ENCODE measurements at regions not wholly inside any gene's neighbourhood (a gene's known extent, or its start where the extent isn't known, plus 50 kb on each side); places are given as distances from the start of the nearest gene placed in this dataset.
"Not testable (repeated sequence)": the region's sequence is repeated elsewhere in the genome, so short reads cannot be mapped to it uniquely, and the experiment has no call there.

DNA sequence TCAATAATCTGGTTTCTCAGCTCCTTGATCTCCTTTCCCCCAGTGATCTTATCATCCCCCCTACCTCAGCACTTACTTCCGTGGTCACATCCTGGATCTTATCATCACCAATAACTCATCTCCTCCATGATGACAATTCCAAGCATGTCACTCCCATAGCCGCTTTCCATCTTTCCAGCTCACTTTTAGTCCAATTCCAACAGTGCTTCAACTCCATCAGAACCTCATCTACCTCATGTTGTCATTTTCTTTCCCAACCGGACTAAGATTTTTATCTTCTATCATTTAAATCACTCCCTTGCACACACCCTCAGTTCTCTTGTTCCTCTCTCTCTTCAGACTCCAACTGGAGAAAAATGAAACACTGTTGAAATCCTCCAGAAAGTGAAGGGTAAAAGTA lies 75.9 kb upstream of the UBE2E2 start:
- TF ChIP-seq, protein P1, sequence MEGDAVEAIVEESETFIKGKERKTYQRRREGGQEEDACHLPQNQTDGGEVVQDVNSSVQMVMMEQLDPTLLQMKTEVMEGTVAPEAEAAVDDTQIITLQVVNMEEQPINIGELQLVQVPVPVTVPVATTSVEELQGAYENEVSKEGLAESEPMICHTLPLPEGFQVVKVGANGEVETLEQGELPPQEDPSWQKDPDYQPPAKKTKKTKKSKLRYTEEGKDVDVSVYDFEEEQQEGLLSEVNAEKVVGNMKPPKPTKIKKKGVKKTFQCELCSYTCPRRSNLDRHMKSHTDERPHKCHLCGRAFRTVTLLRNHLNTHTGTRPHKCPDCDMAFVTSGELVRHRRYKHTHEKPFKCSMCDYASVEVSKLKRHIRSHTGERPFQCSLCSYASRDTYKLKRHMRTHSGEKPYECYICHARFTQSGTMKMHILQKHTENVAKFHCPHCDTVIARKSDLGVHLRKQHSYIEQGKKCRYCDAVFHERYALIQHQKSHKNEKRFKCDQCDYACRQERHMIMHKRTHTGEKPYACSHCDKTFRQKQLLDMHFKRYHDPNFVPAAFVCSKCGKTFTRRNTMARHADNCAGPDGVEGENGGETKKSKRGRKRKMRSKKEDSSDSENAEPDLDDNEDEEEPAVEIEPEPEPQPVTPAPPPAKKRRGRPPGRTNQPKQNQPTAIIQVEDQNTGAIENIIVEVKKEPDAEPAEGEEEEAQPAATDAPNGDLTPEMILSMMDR (IDR thresholded peaks at IDR 0.05), result no peak
- no peak for TF ChIP-seq ZFX (IDR thresholded peaks at IDR 0.05; ENCODE audit: borderline replicate concordance)
- H3K27ac ChIP-seq, result no peak overlapping the region

DNA sequence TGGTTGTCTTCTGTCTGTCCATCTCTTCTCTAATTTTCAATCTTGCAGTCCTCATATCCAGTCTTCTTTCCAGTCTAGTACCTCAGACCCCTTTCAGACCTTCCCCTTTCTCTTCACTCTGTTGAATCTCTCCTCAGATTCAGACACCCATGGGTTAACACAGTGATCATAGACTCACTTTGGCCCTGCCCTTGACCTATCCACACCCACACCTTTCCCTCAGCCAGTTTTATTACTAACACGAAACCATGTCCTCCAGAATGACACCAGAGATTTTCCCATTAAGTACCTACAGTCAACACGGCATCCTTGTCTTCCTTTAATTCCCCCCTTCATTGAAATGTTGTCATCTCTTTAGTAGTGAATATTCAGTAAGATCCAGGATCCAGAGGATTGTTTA lies 74.5 kb upstream of the UBE2E2 start:
- TF ChIP-seq ZFX (IDR thresholded peaks at IDR 0.05; ENCODE audit: borderline replicate concordance), result no peak
- TF ChIP-seq, protein P1 (IDR thresholded peaks at IDR 0.05), result no peak
- no peak overlapping the region for H3K27ac ChIP-seq

DNA sequence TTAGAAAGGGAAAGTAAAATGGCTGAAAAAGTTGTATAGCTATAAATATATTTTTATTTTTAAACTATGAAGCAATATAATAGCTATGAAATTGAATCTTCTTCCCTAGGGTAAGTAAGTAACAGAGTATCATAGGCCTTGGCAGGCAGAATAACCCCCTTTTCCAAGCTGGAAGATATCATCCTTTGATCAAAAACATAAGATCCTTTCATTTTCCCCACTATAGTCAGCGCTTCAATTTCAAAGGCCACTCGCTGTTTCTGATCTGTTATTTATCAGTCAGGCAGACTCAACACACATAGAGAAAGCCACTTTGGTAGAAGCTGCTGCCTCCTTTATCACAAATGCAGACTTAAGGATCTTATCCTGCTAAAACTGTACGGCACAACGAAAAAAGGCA lies 74.0 kb upstream of the UBE2E2 start:
- TF ChIP-seq ZFX (IDR thresholded peaks at IDR 0.05; ENCODE audit: borderline replicate concordance), result no peak
- TF ChIP-seq, protein P1 (IDR thresholded peaks at IDR 0.05), result no peak
- H3K27ac ChIP-seq, result no peak overlapping the region

DNA sequence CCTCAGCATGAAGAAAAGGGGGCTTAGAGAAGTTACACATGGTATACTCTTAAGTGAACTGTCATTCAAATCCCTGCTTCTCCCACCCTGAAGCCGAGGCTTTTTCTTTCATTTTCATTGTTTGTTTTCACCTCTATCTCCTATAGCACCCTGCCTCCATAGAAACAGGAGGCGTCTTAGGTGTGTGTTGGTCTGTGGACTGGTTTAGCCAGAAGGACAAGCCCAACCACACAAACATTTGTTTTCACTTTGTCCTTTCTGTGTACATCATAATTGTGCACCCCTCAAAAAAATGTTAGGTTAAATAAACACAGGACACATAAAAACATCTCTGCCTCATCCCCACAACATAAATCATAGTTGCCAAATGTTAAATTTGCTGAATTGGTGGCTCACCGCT lies 73.3 kb upstream of the UBE2E2 start:
- H3K27ac ChIP-seq, result no peak overlapping the region

DNA sequence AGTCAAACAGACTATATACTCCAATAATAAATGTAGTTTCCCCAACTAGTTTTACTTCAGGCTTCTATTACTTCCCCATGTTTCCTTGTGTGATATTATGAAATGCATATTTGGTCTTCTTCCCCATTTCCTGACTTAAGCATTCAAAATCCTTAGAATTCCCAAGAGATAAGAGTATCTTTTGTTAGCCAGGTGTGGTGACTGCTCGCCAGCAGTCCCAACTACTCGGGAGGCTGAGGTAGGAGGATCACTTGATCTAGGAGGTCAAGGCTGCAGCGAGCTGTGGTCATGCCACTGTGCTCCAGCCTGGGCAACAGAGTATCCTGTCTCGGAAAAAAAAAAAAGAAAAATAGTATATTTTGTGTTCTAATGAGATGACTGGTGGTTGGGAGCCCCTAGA lies 72.7 kb upstream of the UBE2E2 start:
- TF ChIP-seq, protein P1 (IDR thresholded peaks at IDR 0.05), result no peak
- no peak for TF ChIP-seq ZFX (IDR thresholded peaks at IDR 0.05; ENCODE audit: borderline replicate concordance)
- H3K27ac ChIP-seq, result no peak overlapping the region

More for the DNA sequence above, 73.3 kb upstream of the UBE2E2 start:
- TF ChIP-seq, protein P1 (IDR thresholded peaks at IDR 0.05), result no peak

DNA sequence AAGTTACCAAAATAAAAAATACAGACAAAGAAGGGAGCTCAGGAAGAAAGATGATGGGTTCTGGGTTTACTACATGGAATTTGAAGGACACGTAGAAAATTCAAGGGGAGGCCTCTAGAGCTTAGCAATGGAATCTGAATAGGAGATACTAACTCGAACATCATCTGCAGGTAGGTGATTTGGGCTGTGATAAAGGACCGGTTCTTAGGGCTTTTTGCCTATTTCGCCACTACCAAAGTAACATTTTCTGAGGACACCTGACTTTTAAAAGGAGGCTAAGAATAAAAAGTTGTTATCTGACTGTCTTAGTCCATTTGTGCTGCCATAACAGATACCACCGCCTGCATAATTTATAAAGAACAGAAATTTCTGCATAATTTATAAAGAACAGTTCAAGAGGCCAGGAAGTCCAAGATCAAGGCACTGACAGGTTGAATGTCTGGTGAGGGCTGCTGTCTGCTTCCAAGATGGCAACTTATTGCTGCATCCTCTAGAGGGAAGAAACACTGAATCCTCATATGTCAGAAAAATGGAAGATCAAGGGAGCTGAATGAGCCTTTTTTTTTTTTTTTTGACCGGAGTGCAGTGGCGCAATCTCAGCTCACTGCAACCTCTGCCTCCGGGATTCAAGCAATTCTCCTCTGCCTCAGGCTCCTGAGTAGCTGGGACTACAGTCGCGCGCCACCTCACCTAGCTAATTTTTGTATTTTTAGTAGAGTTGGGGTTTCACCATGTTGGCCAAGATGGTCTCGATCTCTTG lies 67.9 kb upstream of the UBE2E2 start:
- H3K27ac ChIP-seq, result no peak overlapping the region
- no peak for TF ChIP-seq ZFX (IDR thresholded peaks at IDR 0.05; ENCODE audit: borderline replicate concordance)
- TF ChIP-seq, protein P1 (IDR thresholded peaks at IDR 0.05), result no peak

DNA sequence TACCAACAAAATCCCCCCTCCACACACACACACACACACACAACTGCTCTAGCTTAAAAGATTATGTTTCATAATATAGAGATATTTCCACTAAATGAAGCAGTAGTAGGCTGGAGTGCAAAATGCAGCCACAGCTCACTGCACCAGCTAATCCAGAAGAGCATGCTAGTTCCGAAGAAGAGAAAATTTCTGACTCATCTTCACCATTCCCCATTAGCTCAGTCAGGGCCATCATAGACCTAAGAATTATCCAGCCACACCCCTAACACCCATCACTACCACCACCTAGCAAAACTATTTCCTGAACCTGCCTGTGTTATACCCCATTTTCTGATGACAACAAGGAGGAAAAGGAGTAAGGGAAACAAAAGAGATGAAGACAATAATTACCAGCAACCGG lies 67.1 kb upstream of the UBE2E2 start:
- H3K27ac ChIP-seq, result no peak overlapping the region
- TF ChIP-seq, protein P1 (IDR thresholded peaks at IDR 0.05), result no peak
- TF ChIP-seq ZFX (IDR thresholded peaks at IDR 0.05; ENCODE audit: borderline replicate concordance), result no peak

DNA sequence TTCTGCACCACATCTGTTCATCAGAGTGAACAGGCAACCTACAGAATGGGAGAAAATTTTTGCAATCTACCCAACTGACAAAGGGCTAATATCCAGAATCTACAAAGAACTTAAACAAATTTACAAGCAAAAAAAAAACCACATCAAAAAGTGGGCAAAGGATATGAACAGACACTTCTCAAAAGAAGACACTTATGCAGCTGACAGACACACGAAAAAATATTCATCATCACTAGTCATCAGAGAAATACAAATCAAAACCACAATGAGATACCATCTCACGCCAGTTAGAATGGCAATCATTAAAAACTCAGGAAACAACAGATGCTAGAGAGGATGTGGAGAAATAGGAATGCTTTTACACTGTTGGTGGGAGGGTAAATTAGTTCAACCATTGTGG lies 59.1 kb upstream of the UBE2E2 start:
- not testable (repeated sequence) for H3K27ac ChIP-seq

Data from 22Rv1 (cell line).